SK-N-SH (cell line): ENCODE measurements at regions not wholly inside any gene's neighbourhood (a gene's known extent, or its start where the extent isn't known, plus 50 kb on each side); places are given as distances from the start of the nearest gene placed in this dataset.

Source experiments
- CTCF ChIA-PET: fragments of 300-600, 350-600 bp; formaldehyde crosslinking; extraction: SDS; loops from one replicate; lab custom pipeline; 2021; lab: Yijun Ruan, JAX
- POLR2A ChIA-PET: fragments of 350-600 bp; sonication (Branson Sonifier 250); formaldehyde crosslinking; extraction: SDS; loops from one replicate; lab custom pipeline; 2020; ENCODE audit warnings: antibody characterized with exemption, inconsistent platforms; lab: Yijun Ruan, JAX
- DNase-seq: peaks from one replicate; pipeline ENCODE4 v3.0.0; 2012
- H2AFZ ChIP-seq: fragments of 200-600 bp; sonication (generic); 2 replicates; pipeline ENCODE4 v1.8.1; 2016; ENCODE audit warnings: antibody characterized with exemption, mild to moderate bottlenecking, low read depth
- H3F3A ChIP-seq: fragments of 200-600 bp; sonication (generic); replicated peaks from 2 replicates; pipeline ENCODE3; 2016; ENCODE audit warnings: antibody characterized with exemption, mild to moderate bottlenecking; ENCODE audit not compliant: insufficient read depth
- H3K27ac ChIP-seq, 2 experiments: fragments of 200-500 bp in 1 of 2; fragments of 200-600 bp in 1 of 2; sonication (Bioruptor generic) in 1 of 2; sonication (generic), shearing (Covaris generic) in 1 of 2; 2 replicates each; pipeline versions ENCODE4 v1.5.1 to v1.6.1; 2014 to 2016; ENCODE audit warnings: low read depth in 2 of 2, inconsistent platforms in 1 of 2, low read length in 1 of 2, mild to moderate bottlenecking in 1 of 2, mixed read lengths in 1 of 2
- H3K27me3 ChIP-seq: fragments of 200-600 bp; sonication (generic), shearing (Covaris generic); 2 replicates; pipeline ENCODE4 v1.6.1; 2016; ENCODE audit warnings: mixed run types; ENCODE audit not compliant: insufficient read depth
- H3K36me3 ChIP-seq, 2 experiments: fragments of 200-500 bp in 1 of 2; fragments of 200-600 bp in 1 of 2; sonication (Bioruptor generic) in 1 of 2; sonication (generic) in 1 of 2; replicated peaks in 1 of 2; 2 replicates each; pipeline versions ENCODE3 to v1.5.1; 2014 to 2016; ENCODE audit warnings: low read length in 1 of 2, mild to moderate bottlenecking in 1 of 2; ENCODE audit not compliant: insufficient read depth in 2 of 2, control insufficient read depth in 1 of 2
- H3K4me1 ChIP-seq, 2 experiments: fragments of 200-500 bp in 1 of 2; fragments of 200-600 bp in 1 of 2; sonication (Bioruptor generic) in 1 of 2; sonication (generic), shearing (Covaris generic) in 1 of 2; 2 replicates each; pipeline versions ENCODE4 v1.5.1 to v1.6.1; 2014 to 2016; ENCODE audit warnings: low read depth in 1 of 2, low read length in 1 of 2, mixed run types in 1 of 2; ENCODE audit not compliant: insufficient read depth in 2 of 2, control insufficient read depth in 1 of 2
- H3K4me2 ChIP-seq: fragments of 200-600 bp; sonication (generic), shearing (Covaris generic); 2 replicates; pipeline ENCODE4 v1.6.1; 2017; ENCODE audit warnings: mixed run types
- H3K4me3 ChIP-seq, 2 experiments: fragments of 200-500 bp in 1 of 2; fragments of 200-600 bp in 1 of 2; sonication (Bioruptor generic) in 1 of 2; sonication (generic), shearing (Covaris generic) in 1 of 2; 2 replicates each; pipeline versions ENCODE4 v1.5.1 to v1.8.1; 2014 to 2016; ENCODE audit warnings: low read depth in 2 of 2, inconsistent platforms in 1 of 2, low read length in 1 of 2, mild to moderate bottlenecking in 1 of 2, mixed read lengths in 1 of 2, moderate library complexity in 1 of 2
- H3K79me2 ChIP-seq: fragments of 200-600 bp; sonication (generic); 2 replicates; pipeline ENCODE4 v1.8.1; 2017; ENCODE audit warnings: mild to moderate bottlenecking; ENCODE audit not compliant: insufficient read depth
- H3K9ac ChIP-seq: fragments of 200-600 bp; sonication (generic); 2 replicates; pipeline ENCODE4 v1.6.1; 2017; ENCODE audit warnings: mixed run types
- H3K9me2 ChIP-seq: fragments of 200-600 bp; sonication (generic); 2 replicates; pipeline ENCODE4 v1.6.1; 2017; ENCODE audit warnings: mixed run types
- H3K9me3 ChIP-seq: fragments of 200-600 bp; sonication (generic); 2 replicates; pipeline ENCODE4 v1.6.1; 2017; ENCODE audit warnings: mixed run types, mild to moderate bottlenecking, moderate library complexity
- H4K20me1 ChIP-seq: fragments of 200-600 bp; sonication (generic); 2 replicates; pipeline ENCODE4 v1.6.1; 2017; ENCODE audit warnings: mild to moderate bottlenecking, mixed run types; ENCODE audit not compliant: insufficient read depth
- GABPA ChIP-seq: IDR thresholded peaks from 2 replicates; pipeline ENCODE4 v1.4.0; 2012; ENCODE audit warnings: low read depth, mild to moderate bottlenecking
- GATA2 ChIP-seq: sonication (generic); formaldehyde crosslinking; IDR thresholded peaks from 2 replicates; pipeline ENCODE4 v1.5.0; 2020; ENCODE audit warnings: mild to moderate bottlenecking, missing genetic modification reagents
- JUND ChIP-seq: IDR thresholded peaks from 2 replicates; pipeline ENCODE4 v1.4.0; 2012
- MAX ChIP-seq: IDR thresholded peaks from 2 replicates; pipeline ENCODE4 v1.4.0; 2012; ENCODE audit warnings: low read depth
- MEF2A ChIP-seq: IDR thresholded peaks from 2 replicates; pipeline ENCODE4 v1.4.0; 2012; ENCODE audit warnings: low read depth, borderline replicate concordance
- MXI1 ChIP-seq: IDR thresholded peaks from 2 replicates; pipeline ENCODE4 v1.6.1; 2012; ENCODE audit warnings: mild to moderate bottlenecking, low read depth, low read length, improper control_type of control experiment
- NFIC ChIP-seq: IDR thresholded peaks from 2 replicates; pipeline ENCODE4 v1.4.0; 2012; ENCODE audit warnings: borderline replicate concordance
- RCOR1 ChIP-seq: fragments of 150-350 bp; IDR thresholded peaks from 2 replicates; pipeline ENCODE4 v1.6.1; 2017; ENCODE audit warnings: antibody characterized with exemption, low read length
- RXRA ChIP-seq: IDR thresholded peaks from 2 replicates; pipeline ENCODE4 v1.4.0; 2012; ENCODE audit warnings: low read depth, mild to moderate bottlenecking, borderline replicate concordance
- SMC3 ChIP-seq: IDR thresholded peaks from 2 replicates; pipeline ENCODE4 v1.6.1; 2012; ENCODE audit warnings: low read depth, low read length, improper control_type of control experiment
- TAF1 ChIP-seq: IDR thresholded peaks from 2 replicates; pipeline ENCODE4 v1.6.1; 2012; ENCODE audit warnings: low read depth, mild to moderate bottlenecking, low read length, moderate library complexity, borderline replicate concordance
- TCF12 ChIP-seq: IDR thresholded peaks from 2 replicates; pipeline ENCODE4 v1.4.0; 2012
- USF2 ChIP-seq: fragments of 150-350 bp; IDR thresholded peaks from 2 replicates; pipeline ENCODE4 v1.6.1; 2017; ENCODE audit warnings: antibody characterized with exemption, low read length, low read depth, borderline replicate concordance
- WGBS: methylation state at CpG from one replicate; pipeline ENCODE4 v1.1.6; 2017; ENCODE audit warnings: low lambda C conversion rate; 5-methylcytosine and 5-hydroxymethylcytosine counted together
- TF ChIP-seq, protein P1 (sequence below): IDR thresholded peaks from 2 replicates; pipeline ENCODE4 v1.4.0; 2012; ENCODE audit warnings: low read depth, borderline replicate concordance
- TF ChIP-seq, protein P2 (sequence below): IDR thresholded peaks from 2 replicates; pipeline ENCODE4 v1.6.1; 2012; ENCODE audit warnings: mild to moderate bottlenecking, low read depth, low read length, moderate library complexity

GRCh38 chr11:33640730-33641371 lies 59.8 kb downstream of the C11orf91 start:
- no peak overlapping the region for H3K9ac ChIP-seq
- no peaks in the 10 kb centered on the region for H3F3A ChIP-seq
- peaks cover 11 to 51% of the 10 kb centered on the region in 2 experiments for H3K36me3 ChIP-seq
- H3K9me2 ChIP-seq, result no peaks in the 10 kb centered on the region
- no peak overlapping the region for H3K27ac ChIP-seq
- no peak overlapping the region for H3K4me2 ChIP-seq
- H3K4me3 ChIP-seq, result no peak overlapping the region
- ChIA-PET CTCF (no interaction called here), POLR2A (no interaction called here)
- no peaks in the 10 kb centered on the region for H3K27me3 ChIP-seq
- H2AFZ ChIP-seq, result no peak overlapping the region
- DNase-seq, result no peak
- H3K9me3 ChIP-seq, result no peaks in the 10 kb centered on the region
- no peaks in the 10 kb centered on the region; the same call in 1 of the 2 replicates for H3K79me2 ChIP-seq
- H3K4me1 ChIP-seq, result peaks cover 0 to 2% of the 10 kb centered on the region in 2 experiments; a peak in 1 of 4 replicates
- WGBS, result 64% methylated on average over 8 of the region's 8 CpGs
- TF ChIP-seq, protein P1, sequence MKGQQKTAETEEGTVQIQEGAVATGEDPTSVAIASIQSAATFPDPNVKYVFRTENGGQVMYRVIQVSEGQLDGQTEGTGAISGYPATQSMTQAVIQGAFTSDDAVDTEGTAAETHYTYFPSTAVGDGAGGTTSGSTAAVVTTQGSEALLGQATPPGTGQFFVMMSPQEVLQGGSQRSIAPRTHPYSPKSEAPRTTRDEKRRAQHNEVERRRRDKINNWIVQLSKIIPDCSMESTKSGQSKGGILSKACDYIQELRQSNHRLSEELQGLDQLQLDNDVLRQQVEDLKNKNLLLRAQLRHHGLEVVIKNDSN, result no peak
- TF ChIP-seq, protein P2, sequence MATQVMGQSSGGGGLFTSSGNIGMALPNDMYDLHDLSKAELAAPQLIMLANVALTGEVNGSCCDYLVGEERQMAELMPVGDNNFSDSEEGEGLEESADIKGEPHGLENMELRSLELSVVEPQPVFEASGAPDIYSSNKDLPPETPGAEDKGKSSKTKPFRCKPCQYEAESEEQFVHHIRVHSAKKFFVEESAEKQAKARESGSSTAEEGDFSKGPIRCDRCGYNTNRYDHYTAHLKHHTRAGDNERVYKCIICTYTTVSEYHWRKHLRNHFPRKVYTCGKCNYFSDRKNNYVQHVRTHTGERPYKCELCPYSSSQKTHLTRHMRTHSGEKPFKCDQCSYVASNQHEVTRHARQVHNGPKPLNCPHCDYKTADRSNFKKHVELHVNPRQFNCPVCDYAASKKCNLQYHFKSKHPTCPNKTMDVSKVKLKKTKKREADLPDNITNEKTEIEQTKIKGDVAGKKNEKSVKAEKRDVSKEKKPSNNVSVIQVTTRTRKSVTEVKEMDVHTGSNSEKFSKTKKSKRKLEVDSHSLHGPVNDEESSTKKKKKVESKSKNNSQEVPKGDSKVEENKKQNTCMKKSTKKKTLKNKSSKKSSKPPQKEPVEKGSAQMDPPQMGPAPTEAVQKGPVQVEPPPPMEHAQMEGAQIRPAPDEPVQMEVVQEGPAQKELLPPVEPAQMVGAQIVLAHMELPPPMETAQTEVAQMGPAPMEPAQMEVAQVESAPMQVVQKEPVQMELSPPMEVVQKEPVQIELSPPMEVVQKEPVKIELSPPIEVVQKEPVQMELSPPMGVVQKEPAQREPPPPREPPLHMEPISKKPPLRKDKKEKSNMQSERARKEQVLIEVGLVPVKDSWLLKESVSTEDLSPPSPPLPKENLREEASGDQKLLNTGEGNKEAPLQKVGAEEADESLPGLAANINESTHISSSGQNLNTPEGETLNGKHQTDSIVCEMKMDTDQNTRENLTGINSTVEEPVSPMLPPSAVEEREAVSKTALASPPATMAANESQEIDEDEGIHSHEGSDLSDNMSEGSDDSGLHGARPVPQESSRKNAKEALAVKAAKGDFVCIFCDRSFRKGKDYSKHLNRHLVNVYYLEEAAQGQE, result no peak
- TF ChIP-seq MXI1 (no peak), TCF12 (no peak), JUND (no peak), GATA2 (CRISPR knock-in tag) (no peak), SMC3 (no peak), GABPA (no peak), RCOR1 (no peak), MEF2A (no peak), NFIC (no peak), RXRA (no peak), TAF1 (no peak), USF2 (no peak), MAX (no peak)
- H4K20me1 ChIP-seq, result no peaks in the 10 kb centered on the region
